ENCODE measurements at regions not wholly inside any gene's neighbourhood (a gene's known extent, or its start where the extent isn't known, plus 50 kb on each side); places are given as distances from the start of the nearest gene placed in this dataset.
"Not testable (repeated sequence)": the region's sequence is repeated elsewhere in the genome, so short reads cannot be mapped to it uniquely, and the experiment has no call there.

DNA sequence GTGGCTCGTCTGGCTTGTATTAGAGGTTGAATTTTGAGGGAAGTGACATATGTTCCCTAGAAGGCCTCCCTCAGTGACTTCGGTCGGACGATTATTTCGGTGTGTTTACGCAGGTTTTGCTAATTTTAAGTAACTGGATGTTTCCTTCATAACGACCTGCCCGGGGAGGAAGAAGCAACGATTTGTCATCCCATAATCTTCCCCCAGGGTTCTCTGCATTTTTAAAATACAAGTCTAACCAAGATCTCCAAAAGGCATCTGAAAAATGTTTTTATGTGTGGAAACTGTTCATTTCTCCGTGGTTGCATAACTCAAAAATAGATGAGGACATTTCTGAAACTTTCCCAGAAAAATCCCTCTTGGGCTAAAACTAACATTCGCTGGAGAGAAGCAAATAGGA lies 195.4 kb downstream of the SHOX start:
- Mint-ChIP-seq H3K27me3 (no peaks in the 10 kb centered on the region), H3K9me3 (ENCODE audit: insufficient read depth) (peaks cover 4% of the 10 kb centered on the region), H3K27ac (no peak overlapping the region), H3K4me3 (no peak overlapping the region), H3K4me1 (no peaks in the 10 kb centered on the region)
- intact Hi-C loops (cut with micrococcal nuclease), result no loop called here
- Histone ChIP-seq H3K9ac (ENCODE audit: low read length) (no peak overlapping the region), H3K27me3 (replicated peaks in 1 of 4; ENCODE audit: control extremely low read depth in 1 of 4, control insufficient read depth in 3 of 4, insufficient read depth in 4 of 4, low read length in 3 of 4) (no peaks in the 10 kb centered on the region), H3K27ac (ENCODE audit: low read length in 2 of 2) (no peak overlapping the region), H3K36me3 (replicated peaks in 1 of 2; ENCODE audit: control extremely low read depth in 1 of 2, control insufficient read depth in 1 of 2, extremely low read depth in 1 of 2, insufficient read depth in 2 of 2, low read length in 1 of 2) (no peaks in the 10 kb centered on the region), H3K4me1 (ENCODE audit: control insufficient read depth in 2 of 2, insufficient read depth in 2 of 2, low read length in 2 of 2) (no peaks in the 10 kb centered on the region), H4K20me1 (ENCODE audit: control insufficient read depth, insufficient read depth, low read length, poor library complexity, severe bottlenecking) (no peaks in the 10 kb centered on the region), H3K9me3 (ENCODE audit: control extremely low read depth in 1 of 3, control insufficient read depth in 2 of 3, insufficient read depth in 1 of 3, low read length in 2 of 3) (peaks cover 0 to 3% (median 2%) of the 10 kb centered on the region in 3 donors), H3K4me3 (ENCODE audit: control extremely low read depth in 1 of 5, extremely low read depth in 1 of 5, insufficient read depth in 1 of 5, low read depth in 2 of 5, low read length in 4 of 5) (no peak overlapping the region), H2AFZ (ENCODE audit: insufficient read depth, low read depth, low read length, poor library complexity, severe bottlenecking) (no peak overlapping the region), H3K4me2 (replicated peaks; ENCODE audit: low read depth, low read length, poor library complexity, severe bottlenecking) (no peak overlapping the region), H3K79me2 (ENCODE audit: control insufficient read depth, insufficient read depth, low read length) (no peaks in the 10 kb centered on the region)
- TF ChIP-seq EZH2 (IDR thresholded peaks at IDR 0.05; ENCODE audit: borderline replicate concordance, insufficient read depth, low read depth, low read length, poor library complexity, severe bottlenecking), result no peak
- TF ChIP-seq, protein P1, sequence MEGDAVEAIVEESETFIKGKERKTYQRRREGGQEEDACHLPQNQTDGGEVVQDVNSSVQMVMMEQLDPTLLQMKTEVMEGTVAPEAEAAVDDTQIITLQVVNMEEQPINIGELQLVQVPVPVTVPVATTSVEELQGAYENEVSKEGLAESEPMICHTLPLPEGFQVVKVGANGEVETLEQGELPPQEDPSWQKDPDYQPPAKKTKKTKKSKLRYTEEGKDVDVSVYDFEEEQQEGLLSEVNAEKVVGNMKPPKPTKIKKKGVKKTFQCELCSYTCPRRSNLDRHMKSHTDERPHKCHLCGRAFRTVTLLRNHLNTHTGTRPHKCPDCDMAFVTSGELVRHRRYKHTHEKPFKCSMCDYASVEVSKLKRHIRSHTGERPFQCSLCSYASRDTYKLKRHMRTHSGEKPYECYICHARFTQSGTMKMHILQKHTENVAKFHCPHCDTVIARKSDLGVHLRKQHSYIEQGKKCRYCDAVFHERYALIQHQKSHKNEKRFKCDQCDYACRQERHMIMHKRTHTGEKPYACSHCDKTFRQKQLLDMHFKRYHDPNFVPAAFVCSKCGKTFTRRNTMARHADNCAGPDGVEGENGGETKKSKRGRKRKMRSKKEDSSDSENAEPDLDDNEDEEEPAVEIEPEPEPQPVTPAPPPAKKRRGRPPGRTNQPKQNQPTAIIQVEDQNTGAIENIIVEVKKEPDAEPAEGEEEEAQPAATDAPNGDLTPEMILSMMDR (IDR thresholded peaks at IDR 0.05), result no peak
- ChIA-PET CTCF (no interaction called here), POLR2A (no interaction called here)
- DNase-seq (no peak), ATAC-seq (ENCODE audit: low read depth) (no peak)
- WGBS (ENCODE audit: insufficient coverage), result 90% methylated on average over 4 of the region's 11 CpGs

DNA sequence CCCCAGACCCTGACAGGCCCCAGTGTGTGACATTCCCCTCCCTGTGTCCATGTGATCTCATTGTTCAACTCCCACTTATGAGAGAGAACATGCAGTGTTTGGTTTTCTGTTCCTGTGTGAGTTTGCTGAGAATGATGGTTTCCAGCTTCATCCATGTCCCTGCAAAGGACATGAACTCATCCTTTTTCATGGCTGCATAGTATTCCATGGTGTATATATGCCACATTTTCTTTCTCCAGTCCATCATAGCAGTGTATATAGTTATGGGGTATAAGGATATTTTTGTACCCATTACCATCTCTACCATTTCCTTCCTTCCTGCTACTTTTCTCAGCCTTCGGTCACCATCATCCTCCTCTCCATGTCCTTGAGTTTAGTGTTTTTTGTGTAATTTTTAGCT lies 192.5 kb downstream of the SHOX start:
- ATAC-seq (ENCODE audit: low read depth); H3K4me1 Mint-ChIP-seq; H3K4me3 Mint-ChIP-seq; H4K20me1 ChIP-seq (ENCODE audit: control insufficient read depth, insufficient read depth, low read length, poor library complexity, severe bottlenecking); CTCF ChIA-PET; H3K4me1 ChIP-seq (ENCODE audit: control insufficient read depth in 2 of 2, insufficient read depth in 2 of 2, low read length in 2 of 2); DNase-seq; H3K9me3 Mint-ChIP-seq (ENCODE audit: insufficient read depth); H3K27me3 Mint-ChIP-seq; H3K4me3 ChIP-seq (ENCODE audit: control extremely low read depth in 1 of 5, extremely low read depth in 1 of 5, insufficient read depth in 1 of 5, low read depth in 2 of 5, low read length in 4 of 5); H3K9ac ChIP-seq (ENCODE audit: low read length); H3K27ac Mint-ChIP-seq; H2AFZ ChIP-seq (ENCODE audit: insufficient read depth, low read depth, low read length, poor library complexity, severe bottlenecking); POLR2A ChIA-PET; H3K27ac ChIP-seq (ENCODE audit: low read length in 2 of 2); H3K36me3 ChIP-seq (replicated peaks in 1 of 2; ENCODE audit: control extremely low read depth in 1 of 2, control insufficient read depth in 1 of 2, extremely low read depth in 1 of 2, insufficient read depth in 2 of 2, low read length in 1 of 2); H3K4me2 ChIP-seq (replicated peaks; ENCODE audit: low read depth, low read length, poor library complexity, severe bottlenecking); H3K9me3 ChIP-seq (ENCODE audit: control extremely low read depth in 1 of 3, control insufficient read depth in 2 of 3, insufficient read depth in 1 of 3, low read length in 2 of 3); intact Hi-C loops (cut with micrococcal nuclease); H3K79me2 ChIP-seq (ENCODE audit: control insufficient read depth, insufficient read depth, low read length); H3K27me3 ChIP-seq (replicated peaks in 1 of 4; ENCODE audit: control extremely low read depth in 1 of 4, control insufficient read depth in 3 of 4, insufficient read depth in 4 of 4, low read length in 3 of 4): not testable (repeated sequence)
- no CpG with 5 or more reads among the region's 1 CpG for WGBS (ENCODE audit: insufficient coverage)
